ENCODE measurements at regions not wholly inside any gene's neighbourhood (a gene's known extent, or its start where the extent isn't known, plus 50 kb on each side); places are given as distances from the start of the nearest gene placed in this dataset.

DNA sequence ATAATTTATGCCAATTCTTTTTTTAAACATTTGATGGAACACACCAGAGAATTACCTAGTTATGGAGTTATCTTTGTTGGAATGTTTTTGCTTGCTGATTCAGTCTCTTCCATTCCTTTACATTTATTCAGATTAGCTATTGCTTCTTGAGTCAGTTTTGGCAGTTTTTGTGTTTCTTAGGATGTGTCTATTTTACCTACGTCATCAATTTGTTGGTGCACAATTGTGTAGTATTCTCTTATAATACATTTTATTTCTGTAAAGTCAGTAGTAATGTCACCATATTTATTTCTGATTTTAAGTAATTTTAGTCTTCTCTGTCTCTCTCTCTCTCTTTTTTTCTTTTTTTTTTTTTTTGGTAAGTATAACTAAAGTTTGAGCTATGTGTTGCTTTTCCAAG lies 929.5 kb upstream of the RAG2 start:
- DNase-seq (ENCODE audit: low spot score) = no peak
- Mint-ChIP-seq H3K4me1 (no peaks in the 10 kb centered on the region), H3K27ac (no peak overlapping the region), H3K27me3 (ENCODE audit: low read depth) (peaks cover 7% of the 10 kb centered on the region), H3K4me3 (no peak overlapping the region), H3K36me3 (peaks cover 74% of the 10 kb centered on the region), H3K9me3 (peaks cover 93% of the 10 kb centered on the region)
- ChIA-PET CTCF (no interaction called here), POLR2A (no interaction called here)
- ATAC-seq = no peak
- TF ChIP-seq, protein P1, sequence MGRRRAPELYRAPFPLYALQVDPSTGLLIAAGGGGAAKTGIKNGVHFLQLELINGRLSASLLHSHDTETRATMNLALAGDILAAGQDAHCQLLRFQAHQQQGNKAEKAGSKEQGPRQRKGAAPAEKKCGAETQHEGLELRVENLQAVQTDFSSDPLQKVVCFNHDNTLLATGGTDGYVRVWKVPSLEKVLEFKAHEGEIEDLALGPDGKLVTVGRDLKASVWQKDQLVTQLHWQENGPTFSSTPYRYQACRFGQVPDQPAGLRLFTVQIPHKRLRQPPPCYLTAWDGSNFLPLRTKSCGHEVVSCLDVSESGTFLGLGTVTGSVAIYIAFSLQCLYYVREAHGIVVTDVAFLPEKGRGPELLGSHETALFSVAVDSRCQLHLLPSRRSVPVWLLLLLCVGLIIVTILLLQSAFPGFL (CRISPR knock-in tag; IDR thresholded peaks at IDR 0.05; ENCODE audit: borderline replicate concordance) = no peak
- TF ChIP-seq, protein P2, sequence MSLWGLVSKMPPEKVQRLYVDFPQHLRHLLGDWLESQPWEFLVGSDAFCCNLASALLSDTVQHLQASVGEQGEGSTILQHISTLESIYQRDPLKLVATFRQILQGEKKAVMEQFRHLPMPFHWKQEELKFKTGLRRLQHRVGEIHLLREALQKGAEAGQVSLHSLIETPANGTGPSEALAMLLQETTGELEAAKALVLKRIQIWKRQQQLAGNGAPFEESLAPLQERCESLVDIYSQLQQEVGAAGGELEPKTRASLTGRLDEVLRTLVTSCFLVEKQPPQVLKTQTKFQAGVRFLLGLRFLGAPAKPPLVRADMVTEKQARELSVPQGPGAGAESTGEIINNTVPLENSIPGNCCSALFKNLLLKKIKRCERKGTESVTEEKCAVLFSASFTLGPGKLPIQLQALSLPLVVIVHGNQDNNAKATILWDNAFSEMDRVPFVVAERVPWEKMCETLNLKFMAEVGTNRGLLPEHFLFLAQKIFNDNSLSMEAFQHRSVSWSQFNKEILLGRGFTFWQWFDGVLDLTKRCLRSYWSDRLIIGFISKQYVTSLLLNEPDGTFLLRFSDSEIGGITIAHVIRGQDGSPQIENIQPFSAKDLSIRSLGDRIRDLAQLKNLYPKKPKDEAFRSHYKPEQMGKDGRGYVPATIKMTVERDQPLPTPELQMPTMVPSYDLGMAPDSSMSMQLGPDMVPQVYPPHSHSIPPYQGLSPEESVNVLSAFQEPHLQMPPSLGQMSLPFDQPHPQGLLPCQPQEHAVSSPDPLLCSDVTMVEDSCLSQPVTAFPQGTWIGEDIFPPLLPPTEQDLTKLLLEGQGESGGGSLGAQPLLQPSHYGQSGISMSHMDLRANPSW (CRISPR knock-in tag; conservative IDR thresholded peaks at IDR 0.05; ENCODE audit: low read depth) = no peak
- TF ChIP-seq FOXJ3 (CRISPR knock-in tag; IDR thresholded peaks at IDR 0.05; ENCODE audit: borderline replicate concordance) (no peak), CREB1 (CRISPR knock-in tag; IDR thresholded peaks at IDR 0.05) (no peak), ZNF263 (CRISPR knock-in tag; IDR thresholded peaks at IDR 0.05; ENCODE audit: low read depth) (no peak), NR2C2 (CRISPR knock-in tag; IDR thresholded peaks at IDR 0.05) (no peak), EMX1 (CRISPR knock-in tag; IDR thresholded peaks at IDR 0.05) (no peak), NFE2L1 (CRISPR knock-in tag; IDR thresholded peaks at IDR 0.05) (no peak), ZNF232 (CRISPR knock-in tag; IDR thresholded peaks at IDR 0.05) (no peak)
- TF ChIP-seq, protein P3, sequence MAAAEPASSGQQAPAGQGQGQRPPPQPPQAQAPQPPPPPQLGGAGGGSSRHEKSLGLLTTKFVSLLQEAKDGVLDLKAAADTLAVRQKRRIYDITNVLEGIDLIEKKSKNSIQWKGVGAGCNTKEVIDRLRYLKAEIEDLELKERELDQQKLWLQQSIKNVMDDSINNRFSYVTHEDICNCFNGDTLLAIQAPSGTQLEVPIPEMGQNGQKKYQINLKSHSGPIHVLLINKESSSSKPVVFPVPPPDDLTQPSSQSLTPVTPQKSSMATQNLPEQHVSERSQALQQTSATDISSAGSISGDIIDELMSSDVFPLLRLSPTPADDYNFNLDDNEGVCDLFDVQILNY (CRISPR knock-in tag; IDR thresholded peaks at IDR 0.05) = no peak

DNA sequence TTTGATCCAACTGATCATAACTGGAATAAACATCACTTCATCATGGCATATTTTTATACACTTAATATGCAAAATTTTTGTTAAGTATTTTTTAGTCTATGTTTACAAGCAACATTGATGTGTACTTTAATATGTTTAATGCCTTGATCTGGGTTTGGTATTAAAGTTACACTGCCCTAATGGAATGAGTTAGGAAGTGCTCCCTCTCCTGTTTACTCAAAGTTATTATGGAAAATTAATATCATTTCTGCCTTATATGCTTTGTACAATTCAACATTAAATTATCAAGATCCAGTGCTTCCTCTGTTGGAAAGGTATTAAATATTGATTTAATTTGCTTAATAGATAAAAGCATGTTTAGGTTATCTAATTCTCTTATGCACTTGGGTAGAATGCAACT lies 927.3 kb upstream of the RAG2 start:
- DNase-seq (ENCODE audit: low spot score) (no peak), ATAC-seq (no peak)
- no peaks in the 10 kb centered on the region for H3K4me1 Mint-ChIP-seq
- TF ChIP-seq ZNF317 (CRISPR knock-in tag; IDR thresholded peaks at IDR 0.05; ENCODE audit: borderline replicate concordance, low read depth) = no peak
- TF ChIP-seq, protein P4, sequence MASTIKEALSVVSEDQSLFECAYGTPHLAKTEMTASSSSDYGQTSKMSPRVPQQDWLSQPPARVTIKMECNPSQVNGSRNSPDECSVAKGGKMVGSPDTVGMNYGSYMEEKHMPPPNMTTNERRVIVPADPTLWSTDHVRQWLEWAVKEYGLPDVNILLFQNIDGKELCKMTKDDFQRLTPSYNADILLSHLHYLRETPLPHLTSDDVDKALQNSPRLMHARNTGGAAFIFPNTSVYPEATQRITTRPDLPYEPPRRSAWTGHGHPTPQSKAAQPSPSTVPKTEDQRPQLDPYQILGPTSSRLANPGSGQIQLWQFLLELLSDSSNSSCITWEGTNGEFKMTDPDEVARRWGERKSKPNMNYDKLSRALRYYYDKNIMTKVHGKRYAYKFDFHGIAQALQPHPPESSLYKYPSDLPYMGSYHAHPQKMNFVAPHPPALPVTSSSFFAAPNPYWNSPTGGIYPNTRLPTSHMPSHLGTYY (CRISPR knock-in tag; IDR thresholded peaks at IDR 0.05) = no peak
- TF ChIP-seq ZNF232 (CRISPR knock-in tag; IDR thresholded peaks at IDR 0.05) = no peak
- TF ChIP-seq OVOL2 (CRISPR knock-in tag; IDR thresholded peaks at IDR 0.05; ENCODE audit: borderline replicate concordance) = no peak
- no peak for TF ChIP-seq NR3C1 (CRISPR knock-in tag; conservative IDR thresholded peaks at IDR 0.05; ENCODE audit: low read depth)
- TF ChIP-seq, protein P5, sequence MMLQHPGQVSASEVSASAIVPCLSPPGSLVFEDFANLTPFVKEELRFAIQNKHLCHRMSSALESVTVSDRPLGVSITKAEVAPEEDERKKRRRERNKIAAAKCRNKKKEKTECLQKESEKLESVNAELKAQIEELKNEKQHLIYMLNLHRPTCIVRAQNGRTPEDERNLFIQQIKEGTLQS (CRISPR knock-in tag; conservative IDR thresholded peaks at IDR 0.05) = no peak
- no peak for TF ChIP-seq SMAD4 (CRISPR knock-in tag; IDR thresholded peaks at IDR 0.05)
- no peak for TF ChIP-seq ZNF138 (CRISPR knock-in tag; conservative IDR thresholded peaks at IDR 0.05)
- no peak for TF ChIP-seq ATF1 (CRISPR knock-in tag; IDR thresholded peaks at IDR 0.05)
- no peak for TF ChIP-seq MYBL2 (CRISPR knock-in tag; IDR thresholded peaks at IDR 0.05)
- TF ChIP-seq HMGA2 (CRISPR knock-in tag; IDR thresholded peaks at IDR 0.05) = no peak
- TF ChIP-seq, protein P6, sequence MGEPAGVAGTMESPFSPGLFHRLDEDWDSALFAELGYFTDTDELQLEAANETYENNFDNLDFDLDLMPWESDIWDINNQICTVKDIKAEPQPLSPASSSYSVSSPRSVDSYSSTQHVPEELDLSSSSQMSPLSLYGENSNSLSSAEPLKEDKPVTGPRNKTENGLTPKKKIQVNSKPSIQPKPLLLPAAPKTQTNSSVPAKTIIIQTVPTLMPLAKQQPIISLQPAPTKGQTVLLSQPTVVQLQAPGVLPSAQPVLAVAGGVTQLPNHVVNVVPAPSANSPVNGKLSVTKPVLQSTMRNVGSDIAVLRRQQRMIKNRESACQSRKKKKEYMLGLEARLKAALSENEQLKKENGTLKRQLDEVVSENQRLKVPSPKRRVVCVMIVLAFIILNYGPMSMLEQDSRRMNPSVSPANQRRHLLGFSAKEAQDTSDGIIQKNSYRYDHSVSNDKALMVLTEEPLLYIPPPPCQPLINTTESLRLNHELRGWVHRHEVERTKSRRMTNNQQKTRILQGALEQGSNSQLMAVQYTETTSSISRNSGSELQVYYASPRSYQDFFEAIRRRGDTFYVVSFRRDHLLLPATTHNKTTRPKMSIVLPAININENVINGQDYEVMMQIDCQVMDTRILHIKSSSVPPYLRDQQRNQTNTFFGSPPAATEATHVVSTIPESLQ (CRISPR knock-in tag; IDR thresholded peaks at IDR 0.05) = no peak
- TF ChIP-seq, protein P7, sequence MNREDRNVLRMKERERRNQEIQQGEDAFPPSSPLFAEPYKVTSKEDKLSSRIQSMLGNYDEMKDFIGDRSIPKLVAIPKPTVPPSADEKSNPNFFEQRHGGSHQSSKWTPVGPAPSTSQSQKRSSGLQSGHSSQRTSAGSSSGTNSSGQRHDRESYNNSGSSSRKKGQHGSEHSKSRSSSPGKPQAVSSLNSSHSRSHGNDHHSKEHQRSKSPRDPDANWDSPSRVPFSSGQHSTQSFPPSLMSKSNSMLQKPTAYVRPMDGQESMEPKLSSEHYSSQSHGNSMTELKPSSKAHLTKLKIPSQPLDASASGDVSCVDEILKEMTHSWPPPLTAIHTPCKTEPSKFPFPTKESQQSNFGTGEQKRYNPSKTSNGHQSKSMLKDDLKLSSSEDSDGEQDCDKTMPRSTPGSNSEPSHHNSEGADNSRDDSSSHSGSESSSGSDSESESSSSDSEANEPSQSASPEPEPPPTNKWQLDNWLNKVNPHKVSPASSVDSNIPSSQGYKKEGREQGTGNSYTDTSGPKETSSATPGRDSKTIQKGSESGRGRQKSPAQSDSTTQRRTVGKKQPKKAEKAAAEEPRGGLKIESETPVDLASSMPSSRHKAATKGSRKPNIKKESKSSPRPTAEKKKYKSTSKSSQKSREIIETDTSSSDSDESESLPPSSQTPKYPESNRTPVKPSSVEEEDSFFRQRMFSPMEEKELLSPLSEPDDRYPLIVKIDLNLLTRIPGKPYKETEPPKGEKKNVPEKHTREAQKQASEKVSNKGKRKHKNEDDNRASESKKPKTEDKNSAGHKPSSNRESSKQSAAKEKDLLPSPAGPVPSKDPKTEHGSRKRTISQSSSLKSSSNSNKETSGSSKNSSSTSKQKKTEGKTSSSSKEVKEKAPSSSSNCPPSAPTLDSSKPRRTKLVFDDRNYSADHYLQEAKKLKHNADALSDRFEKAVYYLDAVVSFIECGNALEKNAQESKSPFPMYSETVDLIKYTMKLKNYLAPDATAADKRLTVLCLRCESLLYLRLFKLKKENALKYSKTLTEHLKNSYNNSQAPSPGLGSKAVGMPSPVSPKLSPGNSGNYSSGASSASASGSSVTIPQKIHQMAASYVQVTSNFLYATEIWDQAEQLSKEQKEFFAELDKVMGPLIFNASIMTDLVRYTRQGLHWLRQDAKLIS (CRISPR knock-in tag; IDR thresholded peaks at IDR 0.05; ENCODE audit: borderline replicate concordance) = no peak
- TF ChIP-seq JUN (CRISPR knock-in tag; IDR thresholded peaks at IDR 0.05) = no peak
- TF ChIP-seq CREB1 (CRISPR knock-in tag; IDR thresholded peaks at IDR 0.05) = no peak

More for the DNA sequence above, 927.3 kb upstream of the RAG2 start:
- H3K4me3 Mint-ChIP-seq = no peak overlapping the region
- ChIA-PET POLR2A (no interaction called here), CTCF (no interaction called here)
- H3K27me3 Mint-ChIP-seq (ENCODE audit: low read depth) = peaks cover 9% of the 10 kb centered on the region
- H3K27ac Mint-ChIP-seq = no peak overlapping the region
- peaks cover 69% of the 10 kb centered on the region for H3K36me3 Mint-ChIP-seq
- H3K9me3 Mint-ChIP-seq = peaks cover 90% of the 10 kb centered on the region

Data from WTC11 (cell line).